ENCODE measurements at regions not wholly inside any gene's neighbourhood (a gene's known extent, or its start where the extent isn't known, plus 50 kb on each side); places are given as distances from the start of the nearest gene placed in this dataset.

GRCh38 chr6:18897350-18897749 is 510.2 kb downstream of the RNF144B start:
- H3K4me3 Mint-ChIP-seq: no peak overlapping the region
- no peak for DNase-seq
- no peaks in the 10 kb centered on the region for H3K9me3 Mint-ChIP-seq
- ATAC-seq (ENCODE audit: low read depth): no peak
- no peaks in the 10 kb centered on the region for H3K27me3 Mint-ChIP-seq
- POLR2A ChIA-PET: no interaction called here
- H3K36me3 Mint-ChIP-seq: no peaks in the 10 kb centered on the region
- no peaks in the 10 kb centered on the region for H3K4me1 Mint-ChIP-seq
- H3K27ac Mint-ChIP-seq: no peak overlapping the region

- no peak overlapping the region for H3K27ac Mint-ChIP-seq
- H3K27me3 Mint-ChIP-seq: no peaks in the 10 kb centered on the region
- no peaks in the 10 kb centered on the region for H3K9me3 Mint-ChIP-seq
- no peak for ATAC-seq (ENCODE audit: low read depth)
- no peak for DNase-seq
- H3K4me3 Mint-ChIP-seq: no peak overlapping the region
- no peaks in the 10 kb centered on the region for H3K4me1 Mint-ChIP-seq
- H3K36me3 Mint-ChIP-seq: no peaks in the 10 kb centered on the region
- POLR2A ChIA-PET: no interaction called here
Measured at GRCh38 chr6:18904681-18905080, 517.5 kb downstream of the RNF144B start.

GRCh38 chr6:18920701-18921100 is 533.6 kb downstream of the RNF144B start:
- POLR2A ChIA-PET: no interaction called here
- no peaks in the 10 kb centered on the region for H3K4me1 Mint-ChIP-seq
- no peak overlapping the region for H3K27ac Mint-ChIP-seq

GRCh38 chr6:18931086-18931485 is 543.9 kb downstream of the RNF144B start:
- POLR2A ChIA-PET: no interaction called here
- H3K27ac Mint-ChIP-seq: no peak overlapping the region
- H3K27me3 Mint-ChIP-seq: no peaks in the 10 kb centered on the region
- peaks cover 1% of the 10 kb centered on the region for H3K9me3 Mint-ChIP-seq
- DNase-seq (no peak), ATAC-seq (ENCODE audit: low read depth) (no peak)
- H3K4me3 Mint-ChIP-seq: no peak overlapping the region
- H3K4me1 Mint-ChIP-seq: no peaks in the 10 kb centered on the region
- H3K36me3 Mint-ChIP-seq: no peaks in the 10 kb centered on the region

More at GRCh38 chr6:18920701-18921100, 533.6 kb downstream of the RNF144B start:
- Mint-ChIP-seq H3K9me3 (no peaks in the 10 kb centered on the region), H3K27me3 (no peaks in the 10 kb centered on the region), H3K4me3 (no peak overlapping the region), H3K36me3 (no peaks in the 10 kb centered on the region)
- DNase-seq (no peak), ATAC-seq (ENCODE audit: low read depth) (no peak)

GRCh38 chr6:18958146-18958545 is 571.0 kb downstream of the RNF144B start:
- no peaks in the 10 kb centered on the region for H3K27me3 Mint-ChIP-seq
- POLR2A ChIA-PET: no interaction called here
- ATAC-seq (ENCODE audit: low read depth) (no peak), DNase-seq (no peak)
- no peaks in the 10 kb centered on the region for H3K36me3 Mint-ChIP-seq
- H3K27ac Mint-ChIP-seq: no peak overlapping the region
- H3K4me1 Mint-ChIP-seq: no peaks in the 10 kb centered on the region
- peaks cover 2% of the 10 kb centered on the region for H3K9me3 Mint-ChIP-seq
- no peak overlapping the region for H3K4me3 Mint-ChIP-seq

GRCh38 chr6:18961566-18961965 is 574.4 kb downstream of the RNF144B start:
- no peaks in the 10 kb centered on the region for H3K27me3 Mint-ChIP-seq
- ATAC-seq (ENCODE audit: low read depth) (no peak), DNase-seq (no peak)
- POLR2A ChIA-PET: no interaction called here
- no peaks in the 10 kb centered on the region for H3K4me1 Mint-ChIP-seq
- H3K36me3 Mint-ChIP-seq: no peaks in the 10 kb centered on the region
- no peak overlapping the region for H3K27ac Mint-ChIP-seq
- H3K9me3 Mint-ChIP-seq: peaks cover 10% of the 10 kb centered on the region
- H3K4me3 Mint-ChIP-seq: no peak overlapping the region

- ATAC-seq (ENCODE audit: low read depth) (no peak), DNase-seq (no peak)
- H3K27ac Mint-ChIP-seq: no peak overlapping the region
- H3K36me3 Mint-ChIP-seq: no peaks in the 10 kb centered on the region
- POLR2A ChIA-PET: no interaction called here
- H3K4me3 Mint-ChIP-seq: no peak overlapping the region
- no peaks in the 10 kb centered on the region for H3K27me3 Mint-ChIP-seq
- H3K4me1 Mint-ChIP-seq: no peaks in the 10 kb centered on the region
- H3K9me3 Mint-ChIP-seq: peaks cover 10% of the 10 kb centered on the region
Measured at GRCh38 chr6:18962361-18962905, 575.3 kb downstream of the RNF144B start.

- peaks cover 16% of the 10 kb centered on the region for H3K9me3 Mint-ChIP-seq
- no peak for DNase-seq
- POLR2A ChIA-PET: no interaction called here
- H3K4me1 Mint-ChIP-seq: no peaks in the 10 kb centered on the region
- no peak for ATAC-seq (ENCODE audit: low read depth)
- H3K4me3 Mint-ChIP-seq: no peak overlapping the region
- H3K27ac Mint-ChIP-seq: no peak overlapping the region
- no peaks in the 10 kb centered on the region for H3K36me3 Mint-ChIP-seq
- H3K27me3 Mint-ChIP-seq: no peaks in the 10 kb centered on the region
Measured at GRCh38 chr6:18963439-18963838, 576.3 kb downstream of the RNF144B start.

GRCh38 chr6:18973251-18973650 is 586.1 kb downstream of the RNF144B start:
- Mint-ChIP-seq H3K36me3 (no peaks in the 10 kb centered on the region), H3K4me1 (no peaks in the 10 kb centered on the region), H3K9me3 (peaks cover 2% of the 10 kb centered on the region), H3K27ac (no peak overlapping the region), H3K4me3 (no peak overlapping the region), H3K27me3 (no peaks in the 10 kb centered on the region)
- no peak for ATAC-seq (ENCODE audit: low read depth)
- POLR2A ChIA-PET: no interaction called here
- DNase-seq: no peak

GRCh38 chr6:18976091-18976490 is 588.9 kb downstream of the RNF144B start:
- Mint-ChIP-seq H3K9me3 (peaks cover 2% of the 10 kb centered on the region), H3K36me3 (no peaks in the 10 kb centered on the region), H3K4me3 (no peak overlapping the region), H3K27ac (no peak overlapping the region), H3K27me3 (no peaks in the 10 kb centered on the region), H3K4me1 (no peaks in the 10 kb centered on the region)
- POLR2A ChIA-PET: no interaction called here
- no peak for DNase-seq
- no peak for ATAC-seq (ENCODE audit: low read depth)

- Mint-ChIP-seq H3K4me1 (no peaks in the 10 kb centered on the region), H3K4me3 (no peak overlapping the region), H3K27ac (no peak overlapping the region), H3K27me3 (no peaks in the 10 kb centered on the region), H3K9me3 (peaks cover 2% of the 10 kb centered on the region), H3K36me3 (no peaks in the 10 kb centered on the region)
- POLR2A ChIA-PET: no interaction called here
- DNase-seq (no peak), ATAC-seq (ENCODE audit: low read depth) (no peak)
Measured at GRCh38 chr6:18976966-18977365, 589.8 kb downstream of the RNF144B start.

- Mint-ChIP-seq H3K9me3 (peaks cover 2% of the 10 kb centered on the region), H3K27ac (no peak overlapping the region), H3K27me3 (no peaks in the 10 kb centered on the region), H3K4me1 (no peaks in the 10 kb centered on the region), H3K36me3 (no peaks in the 10 kb centered on the region), H3K4me3 (no peak overlapping the region)
- DNase-seq (no peak), ATAC-seq (ENCODE audit: low read depth) (no peak)
- POLR2A ChIA-PET: no interaction called here
Measured at GRCh38 chr6:18978337-18979128, 591.4 kb downstream of the RNF144B start.

GRCh38 chr6:18985061-18985460 is 597.9 kb downstream of the RNF144B start:
- Mint-ChIP-seq H3K36me3 (no peaks in the 10 kb centered on the region), H3K9me3 (no peaks in the 10 kb centered on the region), H3K4me3 (no peak overlapping the region), H3K27me3 (no peaks in the 10 kb centered on the region), H3K4me1 (no peaks in the 10 kb centered on the region), H3K27ac (no peak overlapping the region)
- DNase-seq (no peak), ATAC-seq (ENCODE audit: low read depth) (no peak)
- POLR2A ChIA-PET: no interaction called here

- no peaks in the 10 kb centered on the region for H3K9me3 Mint-ChIP-seq
- DNase-seq (no peak), ATAC-seq (ENCODE audit: low read depth) (no peak)
- H3K27me3 Mint-ChIP-seq: no peaks in the 10 kb centered on the region
- POLR2A ChIA-PET: no interaction called here
- no peaks in the 10 kb centered on the region for H3K36me3 Mint-ChIP-seq
- no peak overlapping the region for H3K27ac Mint-ChIP-seq
- no peak overlapping the region for H3K4me3 Mint-ChIP-seq
- no peaks in the 10 kb centered on the region for H3K4me1 Mint-ChIP-seq
Measured at GRCh38 chr6:18985996-18986395, 598.8 kb downstream of the RNF144B start.

Data from activated naive CD8-positive, alpha-beta T cell treated with anti-CD3 and anti-CD28 coated beads, Interleukin-2, amount 10 ng/mL, durations not matched to agents 7 days and 5 days (primary cell).